HG02588 (cell line): ENCODE measurements at regions not wholly inside any gene's neighbourhood (a gene's known extent, or its start where the extent isn't known, plus 50 kb on each side); places are given as distances from the start of the nearest gene placed in this dataset.

ENCODE experiments used
- ATAC-seq: cut with Tn5 transposase; IDR thresholded peaks from one replicate; pipeline ENCODE4 v1.9.1; 2021; ENCODE audit warnings: mild to moderate bottlenecking, moderate library complexity; ENCODE audit not compliant: unreplicated experiment

DNA sequence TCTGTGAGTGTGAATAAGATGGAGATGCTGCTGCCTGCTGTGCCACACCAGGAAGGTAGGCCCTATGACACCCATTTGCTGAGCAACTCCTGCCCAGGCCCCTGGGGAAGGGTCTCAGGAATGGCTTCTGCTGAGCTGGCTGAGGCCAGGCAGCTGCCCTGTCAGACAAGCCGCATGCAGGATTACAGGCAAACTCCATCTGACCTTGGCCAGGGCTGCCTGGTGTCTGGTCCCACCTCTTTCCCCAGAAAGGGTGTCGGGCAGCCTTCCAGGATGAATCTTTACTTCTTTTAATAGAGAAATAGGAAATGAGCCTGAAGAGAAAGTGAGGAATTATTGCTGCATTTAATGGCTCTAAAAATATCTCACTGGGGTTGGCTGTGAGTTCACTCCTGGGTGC lies 182.5 kb downstream of the IRX5 start:
- no peak for ATAC-seq

DNA sequence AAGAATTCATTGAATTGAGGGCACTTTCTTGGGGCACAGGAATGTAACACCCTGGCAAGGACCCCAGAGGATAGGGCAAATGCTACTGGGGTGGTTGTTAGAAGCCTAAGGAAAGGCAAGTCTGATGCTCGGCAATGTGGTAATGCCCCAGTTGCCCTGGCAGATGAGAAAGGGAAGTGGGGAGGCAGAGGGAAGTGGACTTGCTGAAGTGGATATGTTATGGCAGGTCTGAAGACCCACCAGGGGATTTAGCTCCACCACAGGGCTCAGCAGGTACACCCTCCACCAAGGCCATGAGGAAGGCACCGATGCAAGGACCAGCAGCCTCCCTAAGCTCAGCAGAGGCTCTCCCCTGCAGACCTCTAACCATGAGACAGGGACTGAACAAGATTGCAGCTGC lies 184.8 kb downstream of the IRX5 start:
- ATAC-seq = no peak

DNA sequence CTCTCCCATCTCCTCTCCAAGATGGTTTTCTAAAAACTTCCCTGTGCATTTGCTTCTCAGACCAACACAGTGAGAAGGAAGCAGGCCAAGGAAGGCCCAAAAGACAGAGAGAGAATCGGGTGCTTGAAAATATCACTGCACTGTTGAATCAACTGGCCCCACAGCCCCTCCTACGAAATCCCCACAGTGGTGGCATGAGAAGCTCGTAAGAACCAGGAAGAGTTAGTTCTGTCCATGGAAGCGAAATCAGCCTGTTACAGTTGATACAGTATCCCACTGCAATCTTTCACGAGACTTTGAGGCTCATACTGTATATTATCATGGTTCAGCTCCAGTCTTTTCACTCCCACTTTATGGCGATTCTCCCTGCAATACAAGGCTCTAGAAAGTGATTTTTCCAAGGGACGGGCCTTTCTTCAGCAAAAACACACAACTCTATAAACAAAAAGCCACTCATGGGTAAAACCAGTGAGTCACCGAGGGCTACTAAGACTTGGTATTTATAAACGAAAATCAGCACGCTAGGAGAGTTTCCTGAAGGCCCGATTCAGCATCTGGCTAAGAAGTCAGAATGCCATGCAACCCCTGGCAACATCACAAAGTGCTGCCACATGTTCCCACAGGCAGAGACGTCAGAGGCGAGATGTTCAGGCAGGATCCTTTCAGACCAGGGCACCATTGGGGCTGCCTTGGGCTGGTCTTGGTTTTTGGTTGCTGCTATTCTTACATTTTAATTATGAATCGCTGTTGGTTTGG lies 185.7 kb downstream of the IRX5 start:
- ATAC-seq = no peak

DNA sequence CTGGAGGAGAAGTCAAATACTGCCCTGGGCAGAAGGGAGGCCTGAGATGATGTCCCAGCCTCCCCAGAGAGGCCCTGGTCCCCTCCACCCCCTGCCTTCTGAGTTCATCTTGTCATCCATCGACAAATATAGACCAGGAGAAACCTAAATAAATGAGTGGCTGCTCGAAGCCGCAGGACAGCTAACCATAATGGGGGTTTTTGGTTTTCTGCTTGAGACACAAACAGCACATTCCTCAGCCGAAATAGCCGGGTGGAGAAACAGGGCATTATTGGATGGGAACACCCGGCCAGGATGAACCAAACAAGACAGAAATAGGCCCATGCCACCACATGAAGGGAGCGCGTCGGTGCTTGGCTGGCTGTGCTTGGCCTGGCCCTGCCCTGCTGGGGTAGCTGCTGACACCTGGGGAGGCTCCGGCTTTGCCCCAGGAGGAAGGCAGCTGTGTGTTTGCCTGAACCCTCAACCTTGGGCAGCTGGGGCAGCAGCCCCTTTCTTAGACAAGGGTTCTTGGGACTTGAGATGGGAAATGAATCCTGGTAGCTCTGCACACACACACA lies 188.1 kb downstream of the IRX5 start:
- no peak for ATAC-seq

DNA sequence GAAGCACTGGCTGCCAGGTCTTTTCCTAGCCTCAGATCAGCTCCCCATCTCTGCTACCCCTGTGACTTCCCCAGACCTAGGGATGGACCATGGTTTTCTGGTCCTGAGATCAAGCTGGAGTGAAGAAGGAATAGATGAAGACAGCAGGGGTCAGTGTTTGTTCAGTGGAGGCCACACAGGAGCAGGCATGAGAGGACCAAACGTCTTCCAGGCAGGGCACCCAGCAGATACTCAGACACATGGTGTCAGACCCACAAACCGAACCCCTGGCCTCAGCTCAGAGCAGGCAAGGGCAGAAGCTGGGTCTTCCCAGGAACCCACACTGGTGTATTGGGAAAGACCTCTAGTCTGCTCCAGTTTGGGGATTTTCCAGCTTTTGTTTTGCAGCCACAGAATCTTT lies 189.7 kb downstream of the IRX5 start:
- ATAC-seq = no peak

DNA sequence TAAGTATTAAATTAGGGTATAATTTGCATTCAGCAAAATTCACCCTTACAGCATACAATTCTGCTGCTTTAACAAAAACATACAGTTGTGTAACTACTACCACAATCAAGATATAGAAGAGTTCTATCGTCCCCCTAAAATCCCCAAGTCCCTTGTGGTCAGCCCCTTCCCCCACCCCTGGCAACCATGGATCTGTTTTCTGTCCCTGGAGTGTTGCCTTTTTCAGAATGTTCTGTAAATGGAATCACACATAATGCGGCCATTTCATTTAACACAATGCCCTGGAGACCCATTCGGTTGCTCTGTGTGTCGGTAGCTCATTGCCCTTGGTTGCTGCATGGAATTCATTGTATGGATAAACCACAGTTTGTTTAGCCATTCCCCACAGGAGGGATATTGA lies 190.2 kb downstream of the IRX5 start:
- no peak for ATAC-seq

DNA sequence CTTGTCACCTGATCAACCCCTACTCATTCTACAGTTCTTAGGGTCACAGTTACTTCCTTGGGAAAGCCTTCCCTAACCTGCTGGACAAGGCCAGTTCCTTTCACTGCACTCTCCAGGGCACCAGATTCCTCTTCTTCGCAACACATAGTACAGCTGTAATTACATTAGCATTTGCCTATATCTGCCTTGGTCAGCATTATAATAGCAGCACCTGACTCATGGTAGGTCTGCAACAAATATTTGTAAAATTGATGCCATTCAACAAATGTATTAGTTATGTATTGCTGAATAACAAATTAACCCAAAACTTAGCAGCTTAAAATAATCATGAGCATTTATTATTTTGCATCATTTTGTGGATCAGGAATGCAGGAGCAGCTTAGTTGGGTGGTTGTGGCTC lies 193.0 kb downstream of the IRX5 start:
- ATAC-seq = no peak

DNA sequence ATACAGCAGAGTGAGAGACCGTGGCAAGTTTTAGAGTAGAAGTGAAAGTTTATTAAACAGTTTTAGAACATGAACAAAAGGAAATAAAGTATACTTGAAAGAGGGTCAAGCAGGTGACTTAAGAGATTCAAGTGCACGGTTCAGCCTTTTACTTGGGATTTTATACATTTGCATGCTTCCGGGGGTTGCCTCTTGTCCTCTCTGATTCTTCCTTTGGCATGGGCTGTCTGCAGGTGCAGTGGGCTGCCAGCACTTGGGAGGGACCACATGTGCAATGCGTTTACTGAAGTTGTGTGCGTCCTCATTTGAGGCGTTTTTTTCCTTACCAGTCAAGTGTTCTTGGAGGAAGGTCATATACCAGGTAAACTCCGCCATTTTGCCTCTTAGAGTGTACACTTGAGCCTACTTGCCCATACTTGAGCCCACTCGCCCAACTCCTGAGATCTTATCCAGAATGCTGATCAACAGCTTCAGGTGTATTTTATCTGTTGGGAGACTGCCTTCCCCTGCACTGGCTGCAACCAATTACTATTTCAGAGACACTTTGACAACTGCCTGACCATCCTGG lies 195.2 kb downstream of the IRX5 start:
- no peak for ATAC-seq

DNA sequence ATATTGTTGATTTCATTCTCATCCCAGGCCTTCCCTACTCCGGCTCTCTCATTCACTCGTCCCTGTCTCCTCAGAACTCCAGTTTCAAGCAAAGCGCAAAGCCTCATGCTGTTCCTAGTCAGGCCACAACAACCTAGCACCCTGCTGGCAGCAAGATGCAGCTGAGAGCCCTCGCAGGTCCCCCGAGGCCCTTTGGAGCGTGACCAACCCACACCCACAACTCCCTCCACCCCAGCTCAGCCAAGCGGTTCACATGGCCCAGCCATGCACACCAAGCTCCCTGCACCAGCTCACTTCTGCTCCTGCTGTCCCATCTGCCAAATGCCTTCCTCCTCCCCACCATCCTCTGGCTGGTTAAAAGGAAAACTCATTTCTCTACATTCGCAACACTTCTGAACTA lies 195.8 kb downstream of the IRX5 start:
- ATAC-seq = no peak

DNA sequence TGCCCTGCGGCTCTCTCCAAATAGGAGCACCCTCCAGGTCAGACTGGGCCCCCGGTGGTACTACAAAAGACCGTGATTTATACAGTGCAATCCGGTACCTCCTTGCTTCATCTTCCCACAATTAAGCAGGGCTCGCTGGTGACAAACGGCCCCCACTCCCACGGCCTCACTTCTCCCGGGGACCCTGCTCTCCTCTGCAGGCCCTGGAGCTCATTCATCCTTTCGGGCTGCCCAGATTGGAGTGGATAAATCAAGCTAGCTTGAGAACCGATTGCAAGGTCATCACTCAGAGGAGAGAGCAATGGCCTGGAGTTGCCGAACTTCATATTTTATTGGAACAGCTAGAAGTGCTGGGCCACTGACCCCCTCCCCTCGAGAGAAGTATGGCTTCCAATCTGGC lies 193.5 kb upstream of the IRX6 start:
- ATAC-seq = no peak

DNA sequence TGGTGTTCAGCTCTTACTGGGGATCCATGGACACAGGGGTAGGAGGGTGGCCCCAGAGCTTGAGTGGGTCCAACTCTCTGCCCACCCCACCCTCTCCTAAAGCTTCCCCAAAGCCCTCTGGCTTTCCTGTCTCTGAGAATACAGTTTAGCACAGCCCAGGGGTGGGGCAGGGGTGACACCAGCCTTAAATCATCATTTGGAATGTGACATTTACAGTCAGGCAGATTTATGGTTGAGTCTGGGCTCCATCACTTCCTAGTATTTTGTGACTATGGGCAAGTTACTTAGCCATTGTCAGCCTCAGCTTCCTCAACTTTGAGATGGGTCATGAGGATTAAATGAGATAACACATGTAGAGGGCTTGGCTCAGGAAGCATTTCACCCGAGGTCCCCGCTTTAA lies 193.1 kb upstream of the IRX6 start:
- no peak for ATAC-seq

DNA sequence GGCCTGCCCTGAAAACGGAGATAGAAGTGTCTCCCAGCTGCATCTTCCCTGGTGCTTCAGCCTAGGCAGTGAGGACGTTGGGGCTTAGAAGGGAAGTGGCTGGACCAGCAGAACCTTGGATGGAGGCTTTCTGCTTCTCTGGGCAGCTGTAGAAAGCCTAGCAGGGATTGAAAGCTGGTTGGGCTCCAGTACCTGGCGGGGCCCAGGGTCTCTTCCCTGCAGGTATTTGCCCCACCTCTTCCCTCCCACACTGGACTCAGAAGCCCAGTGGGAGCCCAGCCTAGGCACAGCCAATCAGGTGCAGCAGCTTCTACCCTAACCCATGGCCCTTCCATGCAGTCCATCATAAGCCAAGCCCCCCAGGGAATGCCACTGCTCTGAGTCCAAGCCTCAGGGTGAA lies 190.3 kb upstream of the IRX6 start:
- no peak for ATAC-seq

DNA sequence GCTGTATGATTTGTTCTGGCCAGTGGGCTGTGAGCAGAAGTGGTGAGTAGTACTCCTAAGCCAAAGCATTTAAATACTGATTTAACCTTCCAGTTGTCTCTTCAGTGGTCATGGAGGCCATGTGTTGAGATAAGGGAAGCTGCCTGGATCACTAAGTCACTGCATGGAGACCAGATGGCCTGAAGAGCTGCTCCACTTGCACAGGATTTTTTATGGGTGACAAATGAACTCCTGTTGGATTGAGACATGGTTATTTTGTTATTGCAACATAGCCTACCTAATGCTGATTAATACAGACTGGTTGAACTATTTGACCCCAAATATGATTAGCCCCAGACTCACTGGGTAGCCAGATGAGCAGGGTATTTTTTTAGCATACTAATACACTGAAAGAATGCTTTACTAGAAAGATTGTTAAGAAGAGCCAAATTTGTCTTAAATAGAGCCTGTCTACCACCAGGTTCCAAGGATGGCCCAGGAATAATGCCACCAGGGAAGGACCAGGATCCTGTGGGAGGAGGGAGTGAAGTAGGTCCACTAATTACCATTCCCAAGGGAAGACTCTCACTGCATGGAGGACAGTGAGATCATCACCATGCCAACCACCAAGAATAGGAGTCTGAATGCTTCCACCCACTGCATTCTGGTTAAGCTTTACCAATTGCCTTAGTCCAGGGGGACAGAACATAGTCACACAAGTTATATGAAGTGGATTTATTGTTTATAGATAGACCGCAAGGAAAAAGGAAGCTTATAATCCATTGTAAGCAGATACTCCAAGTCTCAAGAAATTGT lies 187.4 kb upstream of the IRX6 start:
- ATAC-seq = no peak

DNA sequence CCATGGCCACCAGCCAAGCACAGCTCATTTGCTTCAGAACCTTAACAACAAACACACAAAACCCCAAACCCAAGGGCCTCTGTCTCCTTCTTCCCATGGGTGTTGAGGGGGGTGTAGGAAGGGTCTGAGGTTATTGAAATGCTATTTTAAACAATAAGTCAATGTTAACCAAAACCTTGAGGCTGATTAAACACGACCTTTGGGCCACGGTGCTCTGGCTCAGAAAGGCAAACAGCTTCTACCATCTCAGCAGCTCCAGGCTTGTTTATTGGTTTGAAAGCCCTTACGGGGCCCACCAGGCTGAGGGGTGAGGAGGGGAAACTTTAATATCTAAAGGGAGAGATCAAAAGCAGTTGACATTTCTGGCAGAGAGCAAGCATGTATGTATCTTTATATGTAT lies 185.7 kb upstream of the IRX6 start:
- no peak for ATAC-seq

DNA sequence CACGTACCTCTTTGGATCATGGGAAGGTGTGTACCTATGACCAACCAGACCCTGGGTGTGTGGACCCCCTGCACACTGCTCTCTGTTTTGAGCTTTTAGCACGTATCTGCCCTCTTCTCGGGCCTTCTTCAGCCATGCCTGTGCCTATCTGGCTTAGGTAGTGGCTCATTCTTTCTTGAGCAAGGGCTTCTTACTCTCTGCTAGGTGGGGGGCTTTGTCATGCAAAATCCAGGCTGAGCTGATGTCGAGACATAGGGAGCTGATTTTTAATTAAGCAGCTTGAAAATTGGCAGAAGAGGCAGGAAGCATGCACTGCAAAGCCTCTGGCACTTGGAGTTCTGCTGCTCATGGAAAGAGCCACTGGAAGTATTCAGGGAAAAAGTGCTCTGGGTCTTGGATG lies 181.6 kb upstream of the IRX6 start:
- no peak for ATAC-seq

DNA sequence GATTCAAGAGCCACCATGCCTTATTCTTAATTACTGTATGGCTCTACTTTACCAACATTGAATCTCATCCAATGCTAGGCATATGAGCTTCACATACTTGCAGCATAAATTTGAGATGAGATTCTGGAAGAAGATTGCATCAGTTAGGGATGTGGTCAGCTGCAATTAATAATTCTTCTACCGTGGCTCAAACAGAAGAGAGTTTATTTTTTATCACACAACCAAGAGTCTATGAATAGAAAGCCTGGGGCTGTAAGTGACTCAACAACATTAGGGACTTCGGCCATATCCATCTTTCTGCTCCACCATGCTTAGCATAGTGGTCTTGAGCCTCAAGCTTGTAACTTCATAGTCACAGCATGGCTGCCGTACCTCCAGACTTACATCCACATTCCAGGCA lies 179.4 kb upstream of the IRX6 start:
- no peak for ATAC-seq

DNA sequence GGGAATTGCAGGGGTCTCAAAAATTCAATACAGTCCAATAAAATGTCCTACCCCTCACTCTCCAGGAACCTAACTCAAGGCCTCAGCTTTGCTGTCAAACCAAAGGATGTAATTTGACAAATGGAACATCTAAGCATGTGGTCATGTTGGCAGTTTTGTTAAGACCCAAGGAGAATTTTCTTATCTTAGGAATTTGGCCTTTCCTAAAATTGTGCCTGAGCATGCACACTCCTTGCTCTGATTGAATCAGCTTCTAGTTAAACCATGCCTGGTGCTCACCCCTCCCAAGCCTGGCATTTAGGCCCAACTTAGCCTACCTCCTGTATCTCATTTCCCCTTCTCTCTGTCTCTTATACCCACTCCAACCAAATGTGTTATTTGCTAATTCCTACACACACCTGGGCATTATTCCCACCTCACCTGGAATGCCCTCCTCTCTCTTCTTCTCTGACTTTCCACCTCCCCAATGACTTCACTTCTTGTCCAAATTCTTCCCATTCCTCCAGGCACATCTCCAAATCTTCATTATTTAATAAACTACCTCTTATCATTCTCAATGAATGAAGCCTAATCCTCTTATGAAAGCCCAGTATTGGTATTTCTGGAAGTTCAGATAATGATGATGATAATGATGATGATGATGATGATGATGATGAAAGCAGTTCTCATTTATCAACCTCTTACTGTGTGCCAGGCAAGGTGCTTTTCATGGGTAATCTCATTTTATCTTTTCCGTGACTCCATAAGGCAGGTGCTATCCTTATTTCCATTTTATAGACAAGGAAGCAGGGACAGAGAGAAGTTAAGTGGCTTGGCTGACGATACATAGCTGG lies 178.0 kb upstream of the IRX6 start:
- no peak for ATAC-seq

DNA sequence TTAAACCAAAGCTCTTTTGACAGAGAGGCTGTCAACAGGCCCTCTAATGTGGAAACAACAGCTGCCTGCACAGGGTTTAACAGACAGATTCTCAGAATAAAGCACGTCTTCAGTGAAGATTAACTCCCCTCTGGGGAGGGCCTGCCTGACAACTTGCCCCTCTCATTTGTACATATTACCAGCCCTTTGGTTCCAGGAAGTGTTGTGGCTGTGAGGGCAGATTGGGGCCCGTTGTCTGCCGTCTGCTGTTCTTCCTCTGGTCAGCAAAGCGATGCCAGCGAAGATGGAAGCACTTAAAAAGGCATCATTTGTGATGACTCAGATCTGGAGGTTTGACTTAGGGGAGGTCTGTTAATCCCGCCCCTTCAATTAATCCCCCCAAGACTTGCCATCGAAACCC lies 177.0 kb upstream of the IRX6 start:
- no peak for ATAC-seq

DNA sequence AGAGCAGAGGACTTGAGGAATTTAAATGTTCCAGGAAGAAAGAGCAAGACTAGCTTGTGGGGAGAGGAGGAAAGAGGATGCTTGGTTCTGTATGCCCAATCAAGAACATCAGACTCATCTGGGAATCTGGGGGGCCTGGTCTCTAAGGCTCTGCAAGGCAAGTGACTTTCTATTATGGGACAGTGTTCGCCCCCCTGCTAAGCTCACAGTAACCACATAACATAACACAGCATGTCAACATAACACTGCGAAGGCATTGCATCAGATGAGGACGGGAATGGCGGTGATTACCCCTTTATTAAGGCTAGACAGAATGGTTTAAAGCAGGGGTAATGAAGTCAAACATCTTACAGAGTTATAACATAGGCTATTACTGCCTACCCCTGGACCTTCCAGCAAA lies 176.6 kb upstream of the IRX6 start:
- no peak for ATAC-seq

DNA sequence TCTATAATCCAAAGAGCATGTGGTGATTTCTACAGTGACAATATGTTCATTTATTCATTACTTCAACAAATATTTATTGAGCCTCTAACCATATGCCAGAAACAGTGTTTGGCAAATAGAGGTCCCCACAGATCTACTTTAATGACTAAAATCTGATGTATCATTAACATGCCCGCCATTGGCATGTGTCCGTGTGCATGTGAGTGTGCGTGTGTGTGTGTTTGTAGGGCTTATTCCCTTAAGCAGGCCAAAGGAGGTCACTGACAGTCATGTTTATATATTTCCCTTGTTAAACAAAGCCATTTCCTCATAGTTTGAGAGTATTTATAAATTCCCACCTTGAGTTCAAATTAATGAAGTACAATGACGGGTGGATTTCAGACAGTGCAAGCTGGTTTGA lies 174.4 kb upstream of the IRX6 start:
- ATAC-seq = no peak
